Activated CD4-positive, alpha-beta memory T cell treated with anti-CD3 and anti-CD28 coated beads, Interleukin-2, amount 10 ng/mL, durations not matched to agents 7 days and 5 days (primary cell): ENCODE measurements at regions not wholly inside any gene's neighbourhood (a gene's known extent, or its start where the extent isn't known, plus 50 kb on each side); places are given as distances from the start of the nearest gene placed in this dataset.

Experiments used
- CTCF ChIA-PET: fragments of 350-600 bp; sonication (Branson Sonifier 250); formaldehyde crosslinking; loops from one replicate; lab custom pipeline; 2021; ENCODE audit warnings: antibody characterized with exemption, inconsistent platforms; lab: Charles Lee
- POLR2A ChIA-PET: fragments of 350-600 bp; sonication (Branson Sonifier 250); formaldehyde crosslinking; loops from one replicate; lab custom pipeline; 2021; ENCODE audit warnings: antibody characterized with exemption; lab: Charles Lee
- DNase-seq: peaks from one replicate; pipeline ENCODE4 v3.0.0-alpha.2; 2020
- H3K27ac Mint-ChIP-seq: one replicate; pipeline ENCODE4 v1.8.0; 2021; ENCODE audit warnings: mild to moderate bottlenecking, mixed read lengths
- H3K27me3 Mint-ChIP-seq: one replicate; pipeline ENCODE4 v1.8.0; 2021; ENCODE audit warnings: mixed read lengths
- H3K36me3 Mint-ChIP-seq: one replicate; pipeline ENCODE4 v1.8.0; 2021; ENCODE audit warnings: low read depth, mixed read lengths
- H3K4me1 Mint-ChIP-seq: one replicate; pipeline ENCODE4 v1.8.0; 2021; ENCODE audit warnings: mixed read lengths
- H3K4me3 Mint-ChIP-seq: one replicate; pipeline ENCODE4 v1.8.0; 2021; ENCODE audit warnings: mild to moderate bottlenecking, mixed read lengths
- H3K9me3 Mint-ChIP-seq: one replicate; pipeline ENCODE4 v1.8.0; 2021; ENCODE audit warnings: mixed read lengths

DNA sequence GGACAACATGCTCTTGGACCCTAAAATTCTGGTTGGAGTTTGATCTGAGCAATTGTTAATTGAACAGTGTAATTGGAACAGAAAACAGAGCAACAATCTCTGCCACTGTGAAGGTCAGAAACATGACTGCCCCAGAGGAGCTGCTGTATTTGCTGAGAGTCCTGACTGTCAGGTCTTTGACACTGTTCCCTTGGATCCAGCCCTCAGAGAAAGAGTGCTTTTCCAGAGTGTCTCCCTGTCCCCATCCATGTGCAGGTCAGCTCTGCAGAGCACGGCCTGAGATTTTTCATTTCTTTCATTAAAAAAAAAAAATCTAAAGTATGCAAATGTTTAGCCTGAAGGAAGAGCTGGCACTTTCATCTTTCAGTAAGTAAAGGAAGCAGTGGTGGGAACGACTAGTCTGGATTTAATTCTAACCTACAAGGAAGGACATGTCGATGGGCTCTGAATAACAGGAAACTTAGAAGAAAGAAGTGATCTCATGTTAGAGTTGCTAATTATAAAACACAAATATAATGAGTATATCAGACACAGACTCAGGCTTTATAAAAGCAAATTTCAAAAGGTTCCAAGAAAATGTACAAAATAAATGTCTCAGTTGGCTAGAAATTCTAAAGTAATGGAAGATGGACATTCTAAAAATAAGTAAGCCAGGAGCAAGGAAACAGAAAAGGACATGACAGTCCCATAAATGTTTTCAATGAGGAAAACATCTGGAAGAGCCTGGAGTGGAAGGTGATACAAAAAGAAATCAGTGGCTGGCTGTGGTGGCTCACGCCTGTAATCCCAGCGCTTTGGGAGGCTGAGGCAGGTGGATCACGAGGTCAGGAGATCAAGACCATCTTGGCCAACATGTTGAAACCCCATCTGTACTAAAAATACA lies 876.5 kb downstream of the EPHA4 start:
- POLR2A ChIA-PET: no interaction called here
- CTCF ChIA-PET: no interaction called here
- H3K36me3 Mint-ChIP-seq: no peaks in the 10 kb centered on the region
- H3K27ac Mint-ChIP-seq: no peak overlapping the region
- H3K27me3 Mint-ChIP-seq: no peaks in the 10 kb centered on the region
- H3K9me3 Mint-ChIP-seq: peaks cover under 1% of the 10 kb centered on the region
- DNase-seq: no peak
- H3K4me1 Mint-ChIP-seq: peaks cover 3% of the 10 kb centered on the region
- H3K4me3 Mint-ChIP-seq: no peak overlapping the region

DNA sequence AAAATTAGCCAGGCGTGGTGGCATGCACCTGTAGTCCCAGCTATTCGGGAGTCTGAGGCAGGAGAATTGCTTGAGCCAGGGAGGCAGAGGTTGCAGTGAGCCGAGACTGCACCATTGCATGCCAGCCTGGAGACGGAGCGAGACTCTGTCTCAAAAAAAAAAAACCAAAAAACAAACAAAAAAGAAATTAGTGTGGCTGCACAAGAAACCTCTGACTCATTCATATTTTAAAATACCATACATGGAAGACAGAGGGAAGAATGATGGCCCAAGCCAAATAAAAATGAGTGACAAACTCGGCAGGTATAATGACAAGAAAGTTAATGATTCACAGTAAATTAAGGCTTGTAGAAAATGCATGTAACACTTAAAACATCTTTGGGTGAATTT lies 875.8 kb downstream of the EPHA4 start:
- DNase-seq: no peak
- POLR2A ChIA-PET: no interaction called here
- CTCF ChIA-PET: no interaction called here
- no peak overlapping the region for H3K4me3 Mint-ChIP-seq
- H3K4me1 Mint-ChIP-seq: no peaks in the 10 kb centered on the region
- H3K27ac Mint-ChIP-seq: no peak overlapping the region
- peaks cover 7% of the 10 kb centered on the region for H3K9me3 Mint-ChIP-seq
- H3K36me3 Mint-ChIP-seq: no peaks in the 10 kb centered on the region
- H3K27me3 Mint-ChIP-seq: no peaks in the 10 kb centered on the region

DNA sequence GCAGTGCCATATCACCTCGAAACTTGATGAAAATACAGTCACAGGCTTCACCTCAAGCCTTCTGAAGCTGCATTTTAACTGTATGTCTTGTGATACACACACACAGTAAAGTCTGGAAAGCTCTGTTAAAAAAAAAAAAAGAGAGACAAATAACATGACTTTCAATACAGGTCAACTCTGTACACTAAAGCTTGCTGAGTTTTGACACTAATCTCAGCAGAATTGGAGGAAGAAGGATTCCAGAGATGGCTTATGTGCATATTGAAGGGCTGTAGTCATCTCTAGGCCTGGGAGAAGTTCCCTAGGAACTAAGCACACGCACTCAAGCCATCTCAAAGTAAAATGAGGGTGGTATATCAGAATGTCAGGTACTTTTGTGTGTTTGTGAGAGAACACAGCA lies 875.1 kb downstream of the EPHA4 start:
- Mint-ChIP-seq H3K4me1 (no peaks in the 10 kb centered on the region), H3K36me3 (no peaks in the 10 kb centered on the region), H3K4me3 (no peak overlapping the region), H3K27ac (no peak overlapping the region), H3K27me3 (no peaks in the 10 kb centered on the region), H3K9me3 (peaks cover 8% of the 10 kb centered on the region)
- POLR2A ChIA-PET: no interaction called here
- DNase-seq: no peak
- CTCF ChIA-PET: no interaction called here

DNA sequence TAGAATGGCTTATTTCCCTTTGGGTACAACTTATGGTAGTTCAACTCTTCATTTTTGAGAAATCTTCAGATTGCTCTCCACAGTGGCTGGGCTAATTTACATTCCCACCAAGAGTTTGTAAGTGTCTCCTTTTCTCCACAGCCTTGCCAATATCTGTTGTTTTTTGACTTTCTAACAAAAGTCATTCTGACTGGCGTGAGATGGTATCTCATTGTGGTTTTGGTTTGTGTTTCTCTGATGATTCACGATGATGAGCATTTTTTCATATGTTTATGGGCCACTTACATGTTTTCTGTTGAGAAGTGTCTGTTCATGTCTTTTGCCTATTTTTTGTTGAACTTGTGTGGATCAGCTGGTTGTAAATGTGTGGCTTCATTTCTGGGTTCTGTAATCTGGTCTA lies 871.0 kb downstream of the EPHA4 start:
- H3K4me3 Mint-ChIP-seq: no peak overlapping the region
- CTCF ChIA-PET: no interaction called here
- H3K27ac Mint-ChIP-seq: no peak overlapping the region
- no peaks in the 10 kb centered on the region for H3K4me1 Mint-ChIP-seq
- no peaks in the 10 kb centered on the region for H3K27me3 Mint-ChIP-seq
- H3K36me3 Mint-ChIP-seq: no peaks in the 10 kb centered on the region
- POLR2A ChIA-PET: no interaction called here
- peaks cover 8% of the 10 kb centered on the region for H3K9me3 Mint-ChIP-seq
- DNase-seq: no peak

DNA sequence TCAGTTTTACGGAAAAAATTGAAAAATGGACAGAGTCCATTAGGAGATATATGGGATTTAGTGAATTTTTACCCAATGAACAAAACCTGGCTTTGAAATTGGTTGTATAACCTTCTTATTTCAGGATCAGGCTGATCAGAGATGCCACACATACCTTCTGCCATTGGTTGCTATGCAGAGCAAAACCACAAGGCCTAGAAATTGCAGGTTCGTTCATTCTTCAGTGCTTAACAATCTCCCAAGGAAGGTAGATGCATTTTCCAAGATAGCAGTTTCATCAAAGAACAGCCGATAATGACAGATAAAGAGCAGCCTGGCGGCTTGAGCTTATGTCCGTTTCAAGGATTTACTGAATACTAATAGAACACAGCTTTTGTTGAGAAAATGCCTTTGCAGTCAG lies 868.8 kb downstream of the EPHA4 start:
- H3K4me1 Mint-ChIP-seq: no peaks in the 10 kb centered on the region
- H3K27ac Mint-ChIP-seq: no peak overlapping the region
- H3K36me3 Mint-ChIP-seq: no peaks in the 10 kb centered on the region
- DNase-seq: no peak
- no peaks in the 10 kb centered on the region for H3K27me3 Mint-ChIP-seq
- ChIA-PET POLR2A (no interaction called here), CTCF (interaction anchor here (1.0 kb wide), 1 partner anchor 27 kb away, joined by 3 read pairs; no protein-coding TSS in a partner anchor)
- no peak overlapping the region for H3K4me3 Mint-ChIP-seq
- peaks cover 8% of the 10 kb centered on the region for H3K9me3 Mint-ChIP-seq

DNA sequence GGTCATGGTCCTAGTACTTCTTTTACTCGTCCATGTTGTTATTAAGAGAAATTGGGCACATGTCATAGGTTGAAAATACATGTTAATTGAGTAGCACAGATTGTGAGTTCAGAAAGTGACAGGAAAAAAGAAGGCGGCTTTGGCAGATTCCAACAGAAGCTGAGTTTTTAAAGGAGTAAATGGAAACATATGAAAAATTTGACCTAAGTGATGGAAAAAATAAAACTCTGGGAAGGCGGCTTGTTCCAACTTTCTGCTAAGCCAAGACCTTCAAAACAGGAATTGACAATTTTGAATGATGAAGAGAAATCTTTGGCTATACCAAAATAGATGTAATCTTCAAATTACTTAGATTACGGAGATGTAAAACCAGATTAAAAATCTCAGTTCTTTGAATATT lies 868.0 kb downstream of the EPHA4 start:
- CTCF ChIA-PET: interaction anchor here (1.0 kb wide), 1 partner anchor 27 kb away, joined by 3 read pairs; no protein-coding TSS in a partner anchor

DNA sequence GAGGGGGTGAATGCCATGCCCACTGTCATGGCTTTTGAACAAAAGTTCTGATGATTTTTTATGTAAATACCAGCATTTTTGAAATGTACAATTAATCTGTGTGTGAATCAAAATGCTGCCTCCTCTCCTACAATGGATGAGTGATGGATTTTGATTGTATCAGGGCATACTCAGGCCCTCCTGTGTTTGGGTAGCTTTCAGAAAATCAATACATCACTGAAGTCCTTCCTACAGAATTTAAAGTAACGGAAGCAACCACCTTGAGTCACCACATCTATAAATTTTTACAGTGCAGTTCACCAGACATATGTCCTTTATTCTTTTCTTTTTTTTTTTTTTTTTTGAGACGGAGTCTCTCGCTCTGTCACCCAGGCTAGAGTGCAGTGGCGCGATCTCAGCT lies 867.3 kb downstream of the EPHA4 start:
- Mint-ChIP-seq H3K36me3 (no peaks in the 10 kb centered on the region), H3K9me3 (peaks cover 8% of the 10 kb centered on the region), H3K27ac (no peak overlapping the region), H3K27me3 (no peaks in the 10 kb centered on the region), H3K4me1 (no peaks in the 10 kb centered on the region), H3K4me3 (no peak overlapping the region)
- POLR2A ChIA-PET: no interaction called here
- DNase-seq: no peak
- CTCF ChIA-PET: no interaction called here

More for the DNA sequence above, 868.0 kb downstream of the EPHA4 start:
- no peak overlapping the region for H3K27ac Mint-ChIP-seq
- no peaks in the 10 kb centered on the region for H3K36me3 Mint-ChIP-seq
- H3K27me3 Mint-ChIP-seq: no peaks in the 10 kb centered on the region
- H3K4me1 Mint-ChIP-seq: no peaks in the 10 kb centered on the region
- DNase-seq: no peak
- POLR2A ChIA-PET: no interaction called here
- peaks cover 8% of the 10 kb centered on the region for H3K9me3 Mint-ChIP-seq
- no peak overlapping the region for H3K4me3 Mint-ChIP-seq

DNA sequence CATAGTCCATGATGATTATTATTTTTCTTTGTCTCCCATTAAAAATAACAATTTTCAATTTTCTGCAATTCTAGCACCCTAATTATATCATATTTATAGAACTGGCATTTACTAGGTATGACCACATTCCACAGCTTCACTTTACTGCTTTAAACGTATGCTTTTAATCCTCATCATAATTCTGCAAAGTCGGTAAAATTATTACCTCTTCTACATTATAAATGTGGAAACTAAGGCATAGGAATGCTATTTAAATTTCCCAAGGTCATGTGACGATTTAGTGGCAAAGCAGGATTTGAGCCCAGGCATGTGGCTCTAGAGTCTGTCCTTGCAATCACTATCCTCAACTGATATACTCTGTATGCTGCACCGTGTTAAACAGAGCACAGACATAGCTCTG lies 866.4 kb downstream of the EPHA4 start:
- ChIA-PET POLR2A (no interaction called here), CTCF (no interaction called here)
- Mint-ChIP-seq H3K9me3 (peaks cover 7% of the 10 kb centered on the region), H3K4me3 (no peak overlapping the region), H3K27ac (no peak overlapping the region), H3K27me3 (no peaks in the 10 kb centered on the region), H3K4me1 (no peaks in the 10 kb centered on the region), H3K36me3 (no peaks in the 10 kb centered on the region)
- no peak for DNase-seq

DNA sequence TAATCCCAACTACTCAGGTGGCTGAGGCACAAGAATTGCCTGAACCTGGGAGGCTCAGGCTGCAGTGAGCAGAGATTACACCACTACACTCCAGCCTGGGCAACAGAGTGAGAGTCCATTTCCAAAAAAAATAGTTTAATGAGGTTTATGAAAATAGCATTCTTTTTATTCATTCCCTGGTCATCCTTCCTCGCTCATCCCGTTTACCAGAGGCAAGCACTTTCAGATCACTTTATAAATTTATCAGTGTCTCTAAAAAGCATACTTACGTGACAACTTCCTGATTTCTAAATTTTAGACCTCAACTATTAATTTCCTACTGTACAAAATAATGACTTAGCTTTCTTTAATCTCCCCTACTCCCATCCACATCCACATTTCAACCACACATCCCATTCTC lies 864.8 kb downstream of the EPHA4 start:
- POLR2A ChIA-PET: no interaction called here
- Mint-ChIP-seq H3K27me3 (no peaks in the 10 kb centered on the region), H3K4me3 (no peak overlapping the region), H3K9me3 (no peaks in the 10 kb centered on the region), H3K27ac (no peak overlapping the region), H3K36me3 (no peaks in the 10 kb centered on the region), H3K4me1 (no peaks in the 10 kb centered on the region)
- CTCF ChIA-PET: no interaction called here
- no peak for DNase-seq

DNA sequence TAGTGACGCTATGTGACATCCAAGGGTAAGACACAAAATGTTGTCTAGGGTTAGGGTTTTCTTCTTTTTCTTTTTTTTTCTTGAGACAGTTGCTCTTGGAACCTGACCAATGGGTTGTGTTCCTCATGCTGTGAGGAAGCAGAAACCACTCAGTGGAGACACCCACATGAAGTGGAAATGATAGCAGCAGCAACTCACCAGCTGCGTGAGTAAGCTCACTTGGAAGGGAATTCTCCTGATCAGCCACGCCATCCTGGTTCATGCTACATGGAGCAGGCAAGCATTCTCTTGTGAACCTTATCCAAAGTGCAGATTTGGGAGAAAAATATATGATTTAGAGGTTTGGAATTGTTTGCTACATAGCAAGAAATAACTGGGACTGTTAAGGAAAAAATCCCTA lies 863.7 kb downstream of the EPHA4 start:
- H3K4me3 Mint-ChIP-seq: no peak overlapping the region
- no peak overlapping the region for H3K27ac Mint-ChIP-seq
- H3K4me1 Mint-ChIP-seq: no peaks in the 10 kb centered on the region
- POLR2A ChIA-PET: no interaction called here
- no peaks in the 10 kb centered on the region for H3K9me3 Mint-ChIP-seq
- DNase-seq: no peak
- CTCF ChIA-PET: no interaction called here
- no peaks in the 10 kb centered on the region for H3K27me3 Mint-ChIP-seq
- H3K36me3 Mint-ChIP-seq: no peaks in the 10 kb centered on the region

DNA sequence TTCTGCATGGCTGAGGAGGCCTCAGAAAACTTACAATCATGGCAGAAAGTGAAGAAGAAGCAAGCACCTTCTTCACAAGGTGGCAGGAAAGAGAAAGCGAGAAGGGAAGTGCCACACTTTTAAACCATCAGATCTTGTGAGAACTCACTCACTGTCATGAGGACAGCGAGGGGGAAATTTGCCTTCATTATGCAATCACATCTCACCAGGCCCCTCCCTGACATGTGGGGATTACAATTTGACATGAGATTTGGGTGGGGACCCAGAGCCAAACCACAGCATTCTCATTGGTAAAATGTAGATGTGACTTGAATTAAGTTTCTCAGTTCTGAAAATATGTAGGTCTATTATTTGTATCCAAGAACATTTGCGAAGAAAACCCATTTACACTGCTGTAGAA lies 854.8 kb downstream of the EPHA4 start:
- Mint-ChIP-seq H3K4me3 (no peak overlapping the region), H3K9me3 (no peaks in the 10 kb centered on the region), H3K27me3 (no peaks in the 10 kb centered on the region), H3K4me1 (no peaks in the 10 kb centered on the region), H3K36me3 (no peaks in the 10 kb centered on the region), H3K27ac (no peak overlapping the region)
- CTCF ChIA-PET: no interaction called here
- POLR2A ChIA-PET: no interaction called here
- DNase-seq: no peak

DNA sequence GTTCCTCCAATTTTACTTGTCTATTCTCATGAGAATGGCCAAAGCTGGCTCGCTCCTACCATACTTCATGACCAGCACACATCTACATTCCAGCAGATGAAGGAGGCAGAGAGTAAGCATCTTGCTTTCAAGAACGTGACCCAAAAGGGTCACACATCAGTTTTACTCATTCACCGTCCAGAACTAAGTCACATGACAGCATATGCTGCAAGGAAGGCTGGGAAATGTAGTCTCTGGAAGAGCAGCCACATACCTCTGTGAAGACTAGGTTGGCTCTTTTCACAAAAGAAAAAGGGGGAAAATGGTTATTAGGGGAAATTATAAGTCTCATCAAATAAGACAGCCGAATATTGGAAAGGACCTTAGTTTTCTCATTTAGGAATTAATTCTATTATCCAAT lies 835.3 kb downstream of the EPHA4 start:
- H3K27me3 Mint-ChIP-seq: no peaks in the 10 kb centered on the region
- no peaks in the 10 kb centered on the region for H3K9me3 Mint-ChIP-seq
- no peak overlapping the region for H3K27ac Mint-ChIP-seq
- ChIA-PET POLR2A (no interaction called here), CTCF (no interaction called here)
- no peak overlapping the region for H3K4me3 Mint-ChIP-seq
- H3K36me3 Mint-ChIP-seq: no peaks in the 10 kb centered on the region
- no peaks in the 10 kb centered on the region for H3K4me1 Mint-ChIP-seq
- no peak for DNase-seq

DNA sequence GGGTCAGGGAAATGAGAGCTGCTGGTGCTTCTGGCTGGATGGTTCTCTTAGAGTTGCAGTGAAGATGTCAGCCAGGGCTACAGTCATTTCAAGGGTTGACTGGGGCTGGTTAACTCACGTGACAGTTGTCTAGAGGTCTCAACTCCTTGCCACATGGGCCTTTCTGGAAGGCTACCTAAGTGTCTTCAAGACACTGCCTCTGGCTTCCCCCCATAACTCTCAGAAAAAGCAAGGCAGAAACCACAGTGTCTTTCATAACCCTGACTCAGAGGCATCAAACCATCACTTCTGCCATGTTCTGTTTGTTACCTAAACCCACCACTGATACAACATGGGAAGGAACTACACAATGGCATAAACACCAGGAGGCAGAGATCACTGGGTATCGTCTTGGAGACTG lies 828.9 kb downstream of the EPHA4 start:
- DNase-seq: no peak
- no peak overlapping the region for H3K27ac Mint-ChIP-seq
- no peaks in the 10 kb centered on the region for H3K4me1 Mint-ChIP-seq
- ChIA-PET POLR2A (no interaction called here), CTCF (no interaction called here)
- no peak overlapping the region for H3K4me3 Mint-ChIP-seq
- H3K27me3 Mint-ChIP-seq: no peaks in the 10 kb centered on the region
- H3K36me3 Mint-ChIP-seq: no peaks in the 10 kb centered on the region
- H3K9me3 Mint-ChIP-seq: no peaks in the 10 kb centered on the region

DNA sequence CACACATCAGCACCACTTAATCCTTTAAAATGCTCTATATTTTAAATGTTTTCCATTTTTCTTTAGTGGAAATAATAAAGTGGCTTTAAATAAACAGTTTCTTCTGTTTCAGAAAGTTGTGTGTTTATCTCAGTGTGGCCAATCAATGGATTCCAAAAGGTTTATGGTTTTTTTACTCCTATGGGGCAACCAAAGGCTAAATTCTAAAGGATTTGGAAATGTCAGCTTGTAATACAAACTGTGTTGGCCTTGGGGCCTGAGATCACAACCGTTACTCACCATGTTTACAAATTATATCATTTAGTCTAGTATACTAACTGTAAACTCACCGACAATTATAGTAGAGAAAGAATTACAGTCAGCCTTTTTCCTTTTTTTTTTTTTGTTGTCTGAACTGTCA lies 827.2 kb downstream of the EPHA4 start:
- Mint-ChIP-seq H3K9me3 (no peaks in the 10 kb centered on the region), H3K4me1 (no peaks in the 10 kb centered on the region), H3K36me3 (no peaks in the 10 kb centered on the region), H3K27ac (no peak overlapping the region), H3K27me3 (no peaks in the 10 kb centered on the region), H3K4me3 (no peak overlapping the region)
- no peak for DNase-seq
- CTCF ChIA-PET: no interaction called here
- POLR2A ChIA-PET: no interaction called here
